Activated CD4-positive, alpha-beta T cell treated with anti-CD3 and anti-CD28 coated beads for 48 hours (primary cell): ENCODE measurements at regions not wholly inside any gene's neighbourhood (a gene's known extent, or its start where the extent isn't known, plus 50 kb on each side); places are given as distances from the start of the nearest gene placed in this dataset.

Experiments
- DNase-seq: peaks from one replicate; pipeline ENCODE4 v3.0.0-alpha.2; 2020

DNA sequence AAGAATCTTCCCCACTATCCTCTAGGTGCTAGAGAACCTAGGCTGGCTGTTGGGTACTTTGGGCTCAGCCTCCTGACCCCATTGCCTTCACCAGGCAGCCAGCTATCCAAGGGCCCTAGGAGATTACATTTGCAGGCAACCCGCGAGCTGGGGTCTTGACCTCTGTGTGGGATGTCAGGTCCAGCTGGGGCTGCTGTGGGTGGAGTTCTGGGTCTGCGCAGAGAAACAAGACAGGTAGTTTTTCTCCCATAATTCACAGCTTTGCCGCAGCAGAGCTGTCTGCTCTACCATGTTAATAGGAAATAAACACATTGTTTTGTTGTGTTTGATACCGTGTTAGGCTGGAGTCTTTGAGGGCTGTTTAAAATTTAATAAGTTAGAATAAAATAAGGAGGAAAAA lies 142.8 kb upstream of the PLET1 start:
- DNase-seq: no peak

- DNase-seq: no peak
These were observed 143.5 kb upstream of the PLET1 start for GRCh38 chr11:112404112-112404511.

DNA sequence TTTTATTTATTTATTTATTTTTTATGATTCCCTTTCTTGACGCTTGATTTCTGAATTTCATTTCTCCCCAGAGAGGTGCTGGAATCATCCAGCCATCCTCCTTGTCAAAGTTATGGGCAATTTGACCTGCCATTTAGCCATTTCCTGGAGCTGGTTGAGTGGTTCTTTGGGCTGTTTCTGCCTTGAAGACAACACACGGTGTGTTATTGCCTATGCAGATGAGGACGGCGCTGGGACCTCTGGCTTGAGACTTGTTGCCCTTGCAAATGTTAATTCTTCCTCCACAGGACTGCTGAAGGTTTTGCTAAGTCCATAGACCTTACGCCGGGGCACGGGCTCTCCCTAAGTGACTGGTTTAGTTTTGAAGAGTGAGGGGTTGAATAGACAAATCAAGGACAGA lies 147.9 kb upstream of the PLET1 start:
- DNase-seq: no peak

DNA sequence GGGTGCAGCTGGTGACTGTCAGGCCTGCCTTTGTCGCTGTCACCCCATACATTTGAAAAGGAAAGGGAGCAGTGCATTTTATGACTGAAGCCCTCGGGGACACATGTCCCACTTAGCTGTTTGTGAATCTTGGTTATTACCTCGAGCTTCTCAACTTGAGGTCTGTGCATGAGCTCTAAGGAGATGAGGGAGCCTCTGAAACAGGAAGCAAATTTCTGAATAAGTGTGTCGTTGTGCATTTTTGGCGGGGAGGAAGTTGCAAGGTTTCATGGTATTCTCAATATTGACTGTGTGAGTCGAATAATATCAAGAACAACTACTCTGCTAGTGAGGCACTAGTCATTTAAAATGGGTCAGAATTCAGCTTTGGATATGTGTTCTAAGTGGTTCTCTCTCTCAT lies 149.7 kb upstream of the PLET1 start:
- DNase-seq: no peak

GRCh38 chr11:112412383-112412782 lies 151.7 kb upstream of the PLET1 start:
- no peak for DNase-seq

DNA sequence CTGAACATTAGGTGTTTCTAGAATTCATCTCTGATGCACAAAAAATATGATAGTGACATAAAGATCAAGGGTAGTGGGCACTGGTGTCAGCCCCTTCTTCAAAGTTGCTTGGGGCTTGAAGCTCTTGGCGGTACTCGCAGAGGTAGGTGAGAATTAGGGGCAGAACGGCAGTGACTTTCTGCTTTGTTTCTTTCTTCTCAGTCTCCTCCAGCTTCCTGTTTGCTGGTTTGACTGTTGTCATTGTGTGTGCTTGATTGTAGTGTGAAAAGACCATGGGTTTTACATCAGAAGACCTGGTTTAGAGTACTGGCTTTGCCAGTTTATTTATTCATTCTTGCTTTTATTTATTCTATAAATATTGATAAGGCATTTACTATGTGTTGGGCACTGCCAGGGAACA lies 156.7 kb upstream of the PLET1 start:
- no peak for DNase-seq

GRCh38 chr11:112418438-112418837 lies 157.8 kb upstream of the PLET1 start:
- no peak for DNase-seq

GRCh38 chr11:112421879-112422278 lies 161.2 kb upstream of the PLET1 start:
- no peak for DNase-seq

DNA sequence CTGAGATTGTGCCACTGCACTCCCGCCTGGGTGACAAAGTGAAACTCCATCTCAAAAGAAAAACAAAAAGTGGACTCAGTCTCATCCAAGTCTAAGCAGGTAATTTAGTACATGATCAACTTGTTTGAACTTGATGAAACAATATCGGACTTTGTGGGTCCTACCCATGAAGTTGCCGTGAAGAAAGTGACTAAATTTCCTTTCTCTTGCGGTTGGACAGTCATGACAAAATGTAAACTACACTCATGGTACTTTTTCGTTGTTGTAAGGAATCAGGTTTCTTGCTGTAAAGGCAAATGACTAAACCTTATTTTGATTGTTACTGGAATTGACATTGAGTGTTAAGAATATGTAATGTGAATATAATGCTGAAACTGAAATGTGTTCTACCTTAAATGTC lies 164.5 kb upstream of the PLET1 start:
- no peak for DNase-seq

DNA sequence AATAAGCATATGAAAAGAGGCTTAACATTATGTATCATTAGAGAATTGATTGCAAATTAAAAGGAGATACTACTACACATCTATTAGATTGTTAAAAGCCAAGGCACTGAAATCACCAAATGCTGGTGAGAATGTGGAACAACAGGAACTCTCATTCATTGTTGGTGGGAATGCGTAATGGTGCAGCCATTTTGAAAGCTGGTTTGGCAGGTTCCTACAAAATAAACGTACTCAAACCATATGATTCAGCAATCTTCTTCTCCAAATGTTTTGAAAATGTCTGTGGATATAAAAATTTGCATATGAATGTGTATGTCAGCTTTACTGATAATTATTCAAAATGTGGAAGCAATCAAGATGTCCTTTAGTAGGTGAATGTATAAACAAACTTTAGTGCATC lies 176.4 kb upstream of the PLET1 start:
- no peak for DNase-seq

DNA sequence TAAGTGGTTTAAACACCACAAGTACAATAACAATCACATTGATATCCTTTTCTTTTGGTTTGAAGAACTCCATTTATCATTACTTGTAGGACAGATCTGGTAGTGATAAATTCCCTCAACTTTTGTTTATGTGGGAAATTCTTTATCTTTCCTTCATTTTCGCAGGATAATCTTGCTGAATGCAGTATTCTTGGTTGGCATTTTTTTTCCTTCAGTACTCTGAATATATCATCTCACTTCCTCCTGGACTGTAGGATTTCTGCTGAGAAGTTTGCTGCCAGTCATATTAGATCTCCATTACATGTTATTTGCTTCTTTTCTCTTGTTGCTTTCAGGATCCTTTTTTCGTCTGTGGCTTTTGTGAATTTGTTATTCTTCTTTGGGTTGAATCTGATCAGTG lies 179.0 kb upstream of the PLET1 start:
- DNase-seq: no peak

- no peak for DNase-seq
These were observed 179.9 kb upstream of the PLET1 start for GRCh38 chr11:112440518-112440917.

GRCh38 chr11:112448168-112448567 lies 187.5 kb upstream of the PLET1 start:
- DNase-seq: no peak

- no peak for DNase-seq
These were observed 188.1 kb upstream of the PLET1 start for GRCh38 chr11:112448806-112449205.

DNA sequence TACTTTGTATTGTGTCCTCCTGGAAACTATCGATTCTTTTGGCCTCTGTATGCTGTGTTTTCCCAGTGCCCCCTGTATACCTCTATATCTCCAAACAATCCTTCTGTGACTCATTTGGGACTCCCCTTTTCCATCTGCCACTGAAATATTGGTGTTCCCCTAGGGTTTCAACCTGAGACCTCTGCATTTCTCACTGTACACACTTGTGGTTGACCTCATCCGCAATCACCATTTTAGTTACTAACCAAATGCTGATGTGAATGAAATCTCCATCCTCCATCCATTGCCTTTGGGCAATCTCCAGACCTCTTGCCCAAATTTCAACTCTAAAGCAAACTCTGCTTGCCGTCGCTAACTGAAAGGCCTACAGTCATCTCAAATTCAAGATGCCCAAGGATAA lies 190.6 kb upstream of the PLET1 start:
- DNase-seq: no peak

DNA sequence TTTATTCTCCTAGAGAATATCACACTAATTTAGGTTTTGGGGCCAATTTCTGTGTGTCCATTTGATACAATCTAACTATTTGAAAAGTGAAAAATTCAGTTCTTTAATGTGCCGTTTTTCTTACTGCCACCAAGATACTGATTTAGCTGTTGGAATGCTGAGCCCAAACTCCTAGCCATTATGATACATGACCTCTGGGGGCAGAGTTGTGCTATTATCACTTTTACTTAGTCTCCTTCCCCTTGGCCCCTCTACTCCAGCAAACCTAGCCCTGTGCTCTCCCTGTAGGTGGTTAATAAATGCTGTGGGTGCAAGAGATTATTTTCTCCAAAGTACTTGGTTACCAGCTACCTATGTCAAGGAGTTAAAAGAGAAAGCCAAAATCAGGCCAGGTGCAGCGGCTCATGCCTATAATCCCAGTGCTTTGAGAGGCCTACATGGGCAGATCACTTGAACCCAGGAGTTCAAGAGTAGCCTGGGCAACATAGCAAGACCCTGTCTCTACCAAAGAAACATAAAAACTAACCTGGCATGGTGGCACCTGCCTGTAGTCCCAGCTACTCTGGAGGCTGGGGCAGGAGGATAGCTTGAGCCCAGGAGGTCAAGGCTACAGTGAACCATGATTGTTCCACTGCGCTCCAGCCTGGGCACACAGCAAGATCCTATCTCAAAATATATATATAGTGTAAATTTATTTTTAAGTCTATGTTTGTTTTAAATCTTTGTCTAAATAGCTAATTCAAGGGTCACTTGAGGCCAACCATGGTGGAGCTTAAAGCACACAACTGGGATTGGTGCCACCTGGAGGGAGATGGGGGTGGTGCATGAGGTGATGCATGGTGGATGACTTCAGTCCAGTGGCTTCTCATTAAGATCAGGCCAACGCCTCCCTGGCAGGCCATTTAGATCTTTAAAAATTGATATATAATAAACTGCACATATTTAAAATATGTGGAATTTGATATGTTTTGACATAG lies 193.2 kb upstream of the PLET1 start:
- DNase-seq: peak; percentile 68

DNA sequence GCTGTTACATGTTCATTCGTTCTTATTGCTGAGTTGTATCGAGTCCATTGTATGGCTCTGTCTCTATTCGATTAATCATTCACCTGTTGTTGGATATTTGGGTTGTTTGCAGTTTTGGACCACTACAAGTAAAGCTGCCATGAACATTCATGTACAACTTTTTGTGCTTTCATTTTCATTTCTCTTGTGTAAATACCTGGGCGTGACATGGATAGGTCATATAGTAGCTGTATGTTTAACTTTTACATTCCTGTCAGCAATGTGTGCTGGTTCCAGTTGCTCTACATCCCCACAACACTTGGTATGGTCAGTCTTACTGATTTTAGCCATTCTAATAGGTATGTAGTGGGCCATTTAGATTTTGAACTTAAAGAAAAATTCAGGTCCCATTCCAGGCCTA lies 194.2 kb upstream of the PLET1 start:
- no peak for DNase-seq

- no peak for DNase-seq
These were observed 195.1 kb upstream of the PLET1 start for GRCh38 chr11:112455791-112456190.

DNA sequence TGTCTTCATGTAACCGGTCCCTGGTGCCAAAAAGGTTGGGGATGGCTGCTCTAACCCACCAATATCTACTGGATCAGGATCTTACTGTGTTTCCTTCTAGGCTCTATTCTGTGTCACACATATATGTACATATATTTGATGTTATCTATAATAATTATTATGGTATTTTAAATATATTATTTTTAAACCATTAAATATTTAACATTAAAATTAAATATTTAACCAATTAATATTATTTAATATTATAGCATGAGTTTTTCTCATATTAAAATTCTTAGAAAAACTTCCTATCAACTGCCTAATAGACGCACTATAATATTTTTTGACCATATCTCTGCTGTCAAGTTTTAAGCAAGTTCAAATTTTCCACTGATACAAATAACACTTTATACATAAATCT lies 196.9 kb upstream of the PLET1 start:
- DNase-seq: no peak

- no peak for DNase-seq
These were observed 198.3 kb upstream of the PLET1 start for GRCh38 chr11:112459001-112459400.

DNA sequence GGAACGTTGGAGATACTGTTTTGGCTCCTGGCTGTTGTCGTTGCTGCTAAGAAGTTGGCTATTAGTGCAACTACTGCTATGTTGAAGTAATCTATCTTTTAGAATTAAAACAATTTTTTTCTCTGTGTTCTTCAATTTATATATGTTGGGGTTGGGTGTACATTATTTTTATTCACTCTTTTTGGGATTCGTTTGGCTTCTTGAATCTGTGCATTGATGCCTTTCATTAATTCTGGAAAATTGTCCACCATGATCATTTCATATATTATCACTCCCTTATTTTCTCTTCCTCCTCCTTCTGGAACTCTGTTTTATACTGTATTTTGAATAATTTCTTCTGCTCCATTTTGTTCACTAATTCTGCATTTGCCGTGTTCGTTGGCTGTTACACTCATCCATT lies 199.5 kb upstream of the PLET1 start:
- DNase-seq: no peak

- DNase-seq: no peak
These were observed 204.3 kb upstream of the PLET1 start for GRCh38 chr11:112464949-112465348.

- no peak for DNase-seq
These were observed 204.9 kb upstream of the PLET1 start for GRCh38 chr11:112465433-112466024.

DNA sequence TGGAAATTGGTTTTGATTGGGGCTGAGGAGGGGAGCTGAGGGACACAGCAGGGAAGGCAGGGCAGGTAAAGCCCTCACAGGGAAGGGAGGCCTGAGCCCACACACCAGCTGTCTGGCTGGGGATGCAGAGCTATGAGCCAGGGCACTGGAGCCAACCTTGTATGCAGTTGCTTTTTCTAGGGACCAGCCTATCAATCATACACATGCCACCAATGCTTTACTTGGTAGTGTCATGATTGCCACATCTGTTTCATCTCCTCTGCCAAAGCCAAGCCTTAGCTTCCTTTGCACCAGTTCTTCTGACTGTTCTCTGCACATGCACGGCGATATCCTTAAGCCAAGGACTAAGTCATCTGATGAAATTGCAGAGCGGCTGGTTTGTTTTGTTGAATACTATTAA lies 207.1 kb upstream of the PLET1 start:
- DNase-seq: no peak

- DNase-seq: no peak
These were observed 208.7 kb upstream of the PLET1 start for GRCh38 chr11:112469376-112469775.
